Upper lobe of left lung (tissue), 6 donors: ENCODE measurements at regions not wholly inside any gene's neighbourhood (a gene's known extent, or its start where the extent isn't known, plus 50 kb on each side); places are given as distances from the start of the nearest gene placed in this dataset.

Experiments
- ATAC-seq, 2 donors: fragments of 200-7000 bp; cut with Tn5 transposase; one replicate each; pipeline ENCODE4 v1.9.1; 2022; ENCODE audit warnings: mild to moderate bottlenecking in 2 of 2, moderate library complexity in 2 of 2; ENCODE audit not compliant: low FRiP score in 2 of 2
- DNase-seq, 2 donors: peaks; one replicate each; pipeline ENCODE4 v3.0.0-alpha.2; 2019 to 2020
- H3K27ac ChIP-seq, 4 donors: fragments of 200-600 bp; sonication (generic); one replicate each; pipeline ENCODE4 v1.5.1; 2016 to 2019
- H3K27me3 ChIP-seq, 4 donors: fragments of 200-600 bp; sonication (generic); one replicate each; pipeline ENCODE4 v1.5.1; 2017 to 2019
- H3K36me3 ChIP-seq, 4 donors: fragments of 200-600 bp; sonication (generic); one replicate each; pipeline ENCODE4 v1.5.1; 2016 to 2019
- H3K4me1 ChIP-seq, 4 donors: fragments of 200-600 bp; sonication (generic); one replicate each; pipeline ENCODE4 v1.5.1; 2018 to 2019
- H3K4me3 ChIP-seq, 4 donors: fragments of 200-600 bp; sonication (generic); one replicate each; pipeline ENCODE4 v1.5.1; 2017 to 2019; ENCODE audit warnings: mild to moderate bottlenecking in 2 of 4, moderate library complexity in 1 of 4
- H3K9me3 ChIP-seq, 4 donors: fragments of 200-600 bp; sonication (generic); one replicate each; pipeline ENCODE4 v1.5.1; 2018 to 2019
- CTCF ChIP-seq, 6 experiments: fragments of 450-650 bp in 4 of 6; fragments of 200-600 bp in 2 of 6; sonication (generic) in 2 of 6; IDR thresholded peaks; one replicate each; pipeline ENCODE4 v1.5.1; 2016 to 2019; ENCODE audit warnings: antibody characterized with exemption in 6 of 6
- EP300 ChIP-seq, 4 donors: sonication (generic); formaldehyde crosslinking; IDR thresholded peaks; one replicate each; pipeline ENCODE4 v1.5.1; 2017; ENCODE audit warnings: antibody characterized with exemption in 4 of 4, control low read depth in 2 of 4
- POLR2A ChIP-seq, 4 donors: fragments of 450-650 bp; IDR thresholded peaks; one replicate each; pipeline ENCODE4 v1.5.1; 2016 to 2017; ENCODE audit warnings: antibody characterized with exemption in 4 of 4, mild to moderate bottlenecking in 2 of 4
- POLR2AphosphoS5 ChIP-seq, 2 donors: sonication (generic); formaldehyde crosslinking; IDR thresholded peaks; one replicate each; pipeline ENCODE4 v1.5.1; 2017; ENCODE audit warnings: antibody characterized with exemption in 2 of 2
- WGBS, 2 donors: methylation state at CpG; one replicate each; pipeline ENCODE4 v1.1.5; 2017 to 2018; 5-methylcytosine and 5-hydroxymethylcytosine counted together
- donor health status: DM: no; HTN: no; CAD: no; lungs with moderate emphysema.
- donor health status: DM: no; HTN: yes; CAD: no; lungs with severe emphysema.

DNA sequence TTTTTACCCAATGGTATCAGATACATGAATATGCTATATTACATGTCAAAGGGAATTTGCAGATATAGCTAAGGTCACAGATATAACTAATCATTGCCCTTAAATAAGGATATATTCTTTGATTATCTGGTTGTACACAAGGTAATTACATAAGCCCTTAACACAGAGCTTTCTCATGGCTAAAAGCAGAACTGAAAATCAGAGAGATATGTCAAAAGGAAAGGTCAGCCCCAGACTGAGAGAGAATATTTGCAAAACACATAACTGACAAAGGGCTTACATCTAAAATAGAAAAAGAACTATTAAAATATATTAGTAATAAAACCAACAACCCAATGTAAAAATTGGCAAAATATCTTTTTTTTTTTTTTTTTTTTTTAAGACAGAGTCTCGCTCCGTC is 1029.5 kb upstream of the LRRN3 start:
- TF ChIP-seq POLR2AphosphoS5 (IDR thresholded peaks at IDR 0.05) (no peak), POLR2A (IDR thresholded peaks at IDR 0.05) (no peak), CTCF (IDR thresholded peaks at IDR 0.05) (no peak), EP300 (IDR thresholded peaks at IDR 0.05) (no peak)
- Histone ChIP-seq H3K27ac (no peak overlapping the region), H3K27me3 (no peaks in the 10 kb centered on the region), H3K4me3 (no peak overlapping the region), H3K9me3 (no peaks in the 10 kb centered on the region), H3K36me3 (no peaks in the 10 kb centered on the region), H3K4me1 (no peaks in the 10 kb centered on the region)
- WGBS, 2 donors, result 91 to 93% methylated on average over 2 of the region's 2 CpGs
- ATAC-seq (no peak), DNase-seq (no peak)

DNA sequence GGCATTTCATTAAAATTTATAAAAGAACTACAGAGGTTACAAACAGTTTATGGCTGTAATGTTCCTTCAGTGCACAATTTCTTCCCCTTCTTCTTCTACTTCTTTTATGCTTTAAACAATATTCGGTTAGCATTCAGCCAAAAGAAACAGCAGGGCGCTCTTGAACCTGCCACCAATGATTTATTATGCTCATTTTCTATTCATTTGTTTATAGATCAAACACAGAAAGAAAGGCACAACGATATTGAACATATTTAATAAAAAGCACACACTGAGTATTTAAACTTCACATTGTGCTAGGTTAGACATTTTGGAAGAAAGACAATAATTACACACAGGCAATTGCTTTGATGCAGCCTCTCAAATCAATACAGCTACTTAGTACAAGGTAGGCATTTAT is 1025.8 kb upstream of the LRRN3 start:
- no peak overlapping the region for H3K27ac ChIP-seq
- ATAC-seq (no peak), DNase-seq (no peak)
- no peaks in the 10 kb centered on the region for H3K4me1 ChIP-seq
- WGBS, 2 donors, result 39 to 57% methylated on average over 3 of the region's 3 CpGs
- H3K9me3 ChIP-seq, result no peaks in the 10 kb centered on the region
- H3K27me3 ChIP-seq, result no peaks in the 10 kb centered on the region
- H3K4me3 ChIP-seq, result no peak overlapping the region
- no peaks in the 10 kb centered on the region for H3K36me3 ChIP-seq
- TF ChIP-seq CTCF (IDR thresholded peaks at IDR 0.05) (no peak), POLR2AphosphoS5 (IDR thresholded peaks at IDR 0.05) (no peak), EP300 (IDR thresholded peaks at IDR 0.05) (no peak), POLR2A (IDR thresholded peaks at IDR 0.05) (no peak)

GRCh38 chr7:110066843-110067242 is 1024.1 kb upstream of the LRRN3 start:
- no peaks in the 10 kb centered on the region for H3K27me3 ChIP-seq
- WGBS, 2 donors, result 72 to 90% methylated on average over 2 of the region's 2 CpGs
- no peaks in the 10 kb centered on the region for H3K36me3 ChIP-seq
- H3K9me3 ChIP-seq, result no peaks in the 10 kb centered on the region
- no peaks in the 10 kb centered on the region for H3K4me1 ChIP-seq
- H3K4me3 ChIP-seq, result no peak overlapping the region
- TF ChIP-seq POLR2A (IDR thresholded peaks at IDR 0.05) (no peak), EP300 (IDR thresholded peaks at IDR 0.05) (no peak), POLR2AphosphoS5 (IDR thresholded peaks at IDR 0.05) (no peak), CTCF (IDR thresholded peaks at IDR 0.05) (no peak)
- ATAC-seq (no peak), DNase-seq (no peak)
- no peak overlapping the region for H3K27ac ChIP-seq

GRCh38 chr7:110071192-110071591 is 1019.7 kb upstream of the LRRN3 start:
- Histone ChIP-seq H3K9me3 (no peaks in the 10 kb centered on the region), H3K36me3 (no peaks in the 10 kb centered on the region), H3K27ac (no peak overlapping the region), H3K4me3 (no peak overlapping the region), H3K4me1 (no peaks in the 10 kb centered on the region), H3K27me3 (no peaks in the 10 kb centered on the region)
- 77 to 86% methylated on average over 4 of the region's 4 CpGs for WGBS, 2 donors
- TF ChIP-seq POLR2A (IDR thresholded peaks at IDR 0.05) (no peak), POLR2AphosphoS5 (IDR thresholded peaks at IDR 0.05) (no peak), EP300 (IDR thresholded peaks at IDR 0.05) (no peak), CTCF (IDR thresholded peaks at IDR 0.05) (no peak)
- ATAC-seq, result no peak
- DNase-seq, result no peak

- whole genome bisulfite sequencing, 2 donors, result 66 to 71% methylated on average over 1 of the region's 1 CpG
- Histone ChIP-seq H3K4me1 (no peaks in the 10 kb centered on the region), H3K27me3 (no peaks in the 10 kb centered on the region), H3K9me3 (no peaks in the 10 kb centered on the region), H3K27ac (no peak overlapping the region), H3K36me3 (no peaks in the 10 kb centered on the region), H3K4me3 (no peak overlapping the region)
- TF ChIP-seq EP300 (IDR thresholded peaks at IDR 0.05) (no peak), CTCF (IDR thresholded peaks at IDR 0.05) (no peak), POLR2A (IDR thresholded peaks at IDR 0.05) (no peak)
- DNase-seq (no peak), ATAC-seq (no peak)
Observed at GRCh38 chr7:110075450-110075849, 1015.5 kb upstream of the LRRN3 start.
